A673 (cell line): ENCODE measurements at regions not wholly inside any gene's neighbourhood (a gene's known extent, or its start where the extent isn't known, plus 50 kb on each side); places are given as distances from the start of the nearest gene placed in this dataset.

Experiments
- CTCF ChIP-seq: fragments of 300-800, 200-600 bp; sonication (generic); conservative IDR thresholded peaks from 2 replicates; pipeline ENCODE4 v1.5.1; 2017; ENCODE audit warnings: low read depth, mild to moderate bottlenecking, antibody characterized with exemption, low read length, moderate library complexity, mixed read lengths
- EZH2 ChIP-seq: fragments of 200-600 bp; sonication (generic); IDR thresholded peaks from 2 replicates; pipeline ENCODE4 v1.6.1; 2017; ENCODE audit warnings: borderline replicate concordance, low read depth, mild to moderate bottlenecking, mixed read lengths, antibody characterized with exemption, low read length; ENCODE audit not compliant: poor library complexity, severe bottlenecking

GRCh38 chr3:159366476-159366875 lies 564.6 kb downstream of the MFSD1 start:
- TF ChIP-seq CTCF (no peak), EZH2 (no peak)
